HepG2 (cell line): ENCODE measurements at regions not wholly inside any gene's neighbourhood (a gene's known extent, or its start where the extent isn't known, plus 50 kb on each side); places are given as distances from the start of the nearest gene placed in this dataset.

ENCODE experiments used
- ATAC-seq: fragments of 200-7000 bp; cut with Tn5 transposase; 3 replicates; pipeline ENCODE4 v1.9.1; 2020; ENCODE audit warnings: mild to moderate bottlenecking, moderate library complexity
- BruUV-seq: library from RNA; stranded (reverse); fragments of 400-500 nt; replicated peaks from 2 replicates; lab custom pipeline; 2021; lab: Mats Ljungman, UMichigan
- CTCF ChIA-PET: fragments of 300-600 bp; formaldehyde crosslinking; extraction: SDS; loops from one replicate; lab custom pipeline; 2021; ENCODE audit warnings: low total read pairs, inconsistent platforms, low intra/inter-chr PET ratio; lab: Yijun Ruan, JAX
- POLR2A ChIA-PET: fragments of 350-600 bp; sonication (Branson Sonifier 250); formaldehyde crosslinking; loops from one replicate; lab custom pipeline; 2020; ENCODE audit warnings: antibody characterized with exemption, inconsistent platforms; lab: Yijun Ruan, JAX
- DNase-seq: peaks from one replicate; pipeline ENCODE4 v3.0.0-alpha.2; 2015; ENCODE audit warnings: low spot score
- FAIRE-seq: peaks from 3 replicates; lab custom pipeline; 2011; peaks lifted over from hg19 to GRCh38; lab: Jason Lieb, UNC
- H2AFZ ChIP-seq: one replicate; pipeline ENCODE4 v1.6.1; 2011; ENCODE audit warnings: low read length, inconsistent platforms
- H3K27ac ChIP-seq: fragments of 300-600 bp; 3 replicates; pipeline ENCODE4 v1.8.0; 2011; ENCODE audit warnings: mixed run types, mild to moderate bottlenecking, mixed read lengths, low read length, inconsistent platforms; ENCODE audit not compliant: insufficient read depth; ENCODE audit errors: extremely low read length
- H3K27me3 ChIP-seq, 2 experiments: fragments of 200-600 bp in 1 of 2; 2 replicates in 1 of 2; 3 replicates in 1 of 2; pipeline versions ENCODE4 v1.6.0 to v1.8.0; 2011; ENCODE audit warnings: low read length in 2 of 2, mild to moderate bottlenecking in 2 of 2, moderate library complexity in 2 of 2, inconsistent platforms in 1 of 2; ENCODE audit not compliant: insufficient read depth in 2 of 2, control insufficient read depth in 1 of 2
- H3K36me3 ChIP-seq, 2 experiments: fragments of 200-600 bp in 1 of 2; replicated peaks in 1 of 2; 2 replicates in 1 of 2; 3 replicates in 1 of 2; pipeline versions ENCODE4 v1.5.1 to v1.8.0; 2011; ENCODE audit warnings: low read length in 2 of 2, inconsistent platforms in 1 of 2; ENCODE audit not compliant: insufficient read depth in 2 of 2, control insufficient read depth in 1 of 2
- H3K4me1 ChIP-seq: 2 replicates; pipeline ENCODE4 v1.5.1; 2012; ENCODE audit warnings: low read length, inconsistent platforms; ENCODE audit not compliant: insufficient read depth
- H3K4me2 ChIP-seq: 2 replicates; pipeline ENCODE4 v1.6.0; 2011; ENCODE audit warnings: low read depth, low read length, inconsistent platforms
- H3K4me3 ChIP-seq, 3 experiments: fragments of 200-600 bp in 1 of 3; sonication (generic), shearing (Covaris generic) in 1 of 3; replicated peaks in 1 of 3; 2 replicates each; pipeline ENCODE4 v1.5.1; 2011 to 2016; ENCODE audit warnings: low read length in 3 of 3, inconsistent platforms in 2 of 3, low read depth in 2 of 3, mild to moderate bottlenecking in 2 of 3, control low read depth in 1 of 3, mixed read lengths in 1 of 3; ENCODE audit not compliant: insufficient read depth in 1 of 3
- H3K79me2 ChIP-seq: one replicate; pipeline ENCODE4 v1.6.1; 2011; ENCODE audit warnings: low read length, inconsistent platforms; ENCODE audit not compliant: insufficient read depth
- H3K9ac ChIP-seq: 2 replicates; pipeline ENCODE4 v1.6.0; 2011; ENCODE audit warnings: mild to moderate bottlenecking, low read depth, low read length, inconsistent platforms; ENCODE audit not compliant: insufficient read depth
- H3K9me3 ChIP-seq: 2 replicates; pipeline ENCODE4 v1.5.1; 2012; ENCODE audit warnings: mild to moderate bottlenecking, low read length
- H4K20me1 ChIP-seq: 2 replicates; pipeline ENCODE4 v1.6.0; 2011; ENCODE audit warnings: inconsistent platforms, mild to moderate bottlenecking, low read length, moderate library complexity; ENCODE audit not compliant: insufficient read depth
- DNMT1 ChIP-seq: sonication (generic); formaldehyde crosslinking; IDR thresholded peaks from 2 replicates; pipeline ENCODE4 v1.5.1; 2020; ENCODE audit warnings: mild to moderate bottlenecking, missing genetic modification reagents
- EP300 ChIP-seq, 3 experiments: sonication (generic) in 1 of 3; formaldehyde crosslinking in 1 of 3; IDR thresholded peaks; 2 replicates each; pipeline versions ENCODE4 v1.5.1 to v1.6.1; 2011 to 2020; ENCODE audit warnings: low read depth in 2 of 3, low read length in 2 of 3, borderline replicate concordance in 1 of 3, improper control_type of control experiment in 1 of 3, mild to moderate bottlenecking in 1 of 3, missing genetic modification reagents in 1 of 3, moderate library complexity in 1 of 3
- HNRNPH1 ChIP-seq: fragments of 200-400 bp; formaldehyde crosslinking; optimal IDR thresholded peaks from 2 replicates; pipeline ENCODE3; 2017; ENCODE audit warnings: mild to moderate bottlenecking, low read depth, low read length
- KAT8 ChIP-seq: IDR thresholded peaks from 2 replicates; pipeline ENCODE4 v1.6.1; 2016; ENCODE audit warnings: missing genetic modification reagents, missing compliant biosample characterization
- RAD51 ChIP-seq: fragments of 450-650 bp; IDR thresholded peaks from 2 replicates; pipeline ENCODE4 v1.6.1; 2016; ENCODE audit warnings: borderline replicate concordance
- RNF219 ChIP-seq: sonication (generic); formaldehyde crosslinking; IDR thresholded peaks from 2 replicates; pipeline ENCODE4 v1.5.0; 2020; ENCODE audit warnings: mild to moderate bottlenecking, missing genetic modification reagents
- TERF1 ChIP-seq: sonication (generic); formaldehyde crosslinking; IDR thresholded peaks from 2 replicates; pipeline ENCODE4 v1.8.0; 2022; ENCODE audit warnings: mild to moderate bottlenecking, missing genetic modification reagents, moderate library complexity
- ZC3H13 ChIP-seq: sonication (generic); formaldehyde crosslinking; IDR thresholded peaks from 2 replicates; pipeline ENCODE4 v1.8.1; 2023; ENCODE audit warnings: mild to moderate bottlenecking, missing genetic modification reagents, moderate library complexity
- ZEB1 ChIP-seq: IDR thresholded peaks from 2 replicates; pipeline ENCODE4 v1.6.1; 2012; ENCODE audit warnings: mild to moderate bottlenecking, low read depth, inconsistent platforms; ENCODE audit not compliant: insufficient replicate concordance
- ZFX ChIP-seq: sonication (generic); formaldehyde crosslinking; IDR thresholded peaks from 2 replicates; pipeline ENCODE4 v1.4.0; 2020; ENCODE audit warnings: mild to moderate bottlenecking, low read depth, missing genetic modification reagents, moderate library complexity
- ZMYM4 ChIP-seq: sonication (generic); formaldehyde crosslinking; IDR thresholded peaks from 2 replicates; pipeline ENCODE4 v1.8.1; 2023; ENCODE audit warnings: mild to moderate bottlenecking, missing genetic modification reagents
- ZNF552 ChIP-seq: sonication (generic); formaldehyde crosslinking; IDR thresholded peaks from 2 replicates; pipeline ENCODE4 v1.9.0; 2022; ENCODE audit warnings: missing genetic modification reagents, mild to moderate bottlenecking, borderline replicate concordance
- ZSCAN22 ChIP-seq: sonication (generic); formaldehyde crosslinking; IDR thresholded peaks from 2 replicates; pipeline ENCODE4 v1.4.0; 2020; ENCODE audit warnings: mild to moderate bottlenecking, missing genetic modification reagents
- WGBS: methylation state at CpG from one replicate; pipeline ENCODE4 v1.1.6; 2017; ENCODE audit warnings: low lambda C conversion rate; 5-methylcytosine and 5-hydroxymethylcytosine counted together
- in situ Hi-C: cut with HindIII; loops from 2 replicates; pipeline ENCODE4 v1.10.0; 2017; ENCODE audit warnings: low pct_unique_long_range_greater_than_20kb; ENCODE audit not compliant: extremely low pct_ligation_motif_present
- intact Hi-C: fragments of 100-400 bp; cut with micrococcal nuclease; formaldehyde crosslinking; loops from one replicate; pipeline ENCODE4 v1.10.0; 2022; ENCODE audit not compliant: unreplicated experiment

GRCh38 chr20:12677925-12678324, 330.8 kb upstream of the SPTLC3 start:
- H2AFZ ChIP-seq: no peak overlapping the region
- no peak overlapping the region for H3K4me2 ChIP-seq
- no TSS peak for BruUV-seq
- in situ Hi-C loops (no loop called here), intact Hi-C loops (no loop called here)
- TF ChIP-seq RAD51: peak; percentile 91
- no peak for TF ChIP-seq ZSCAN22 (CRISPR knock-in tag)
- no peak for DNase-seq
- H3K36me3 ChIP-seq: no peaks in the 10 kb centered on the region
- H3K79me2 ChIP-seq: no peaks in the 10 kb centered on the region
- WGBS: 0% methylated on average over 1 of the region's 1 CpG
- FAIRE-seq: no peak
- no peak overlapping the region for H3K4me3 ChIP-seq
- POLR2A ChIA-PET: no interaction called here
- H3K9me3 ChIP-seq: no peaks in the 10 kb centered on the region
- H4K20me1 ChIP-seq: no peaks in the 10 kb centered on the region
- H3K27me3 ChIP-seq: no peaks in the 10 kb centered on the region
- no peak overlapping the region for H3K27ac ChIP-seq
- H3K9ac ChIP-seq: no peak overlapping the region
- ATAC-seq: no peak
- CTCF ChIA-PET: no interaction called here
- H3K4me1 ChIP-seq: no peaks in the 10 kb centered on the region

- BruUV-seq: no TSS peak
- H3K79me2 ChIP-seq: no peaks in the 10 kb centered on the region
- no peaks in the 10 kb centered on the region for H3K27me3 ChIP-seq
- intact Hi-C loops (no loop called here), in situ Hi-C loops (no loop called here)
- H3K9ac ChIP-seq: no peak overlapping the region
- no peaks in the 10 kb centered on the region for H3K9me3 ChIP-seq
- no peaks in the 10 kb centered on the region for H4K20me1 ChIP-seq
- CTCF ChIA-PET: no interaction called here
- H3K4me3 ChIP-seq: no peak overlapping the region
- ATAC-seq: no peak
- H3K36me3 ChIP-seq: no peaks in the 10 kb centered on the region
- no peak for FAIRE-seq
- DNase-seq: no peak
- no peaks in the 10 kb centered on the region for H3K4me1 ChIP-seq
- WGBS: 0% methylated on average over 1 of the region's 1 CpG
- no peak overlapping the region for H3K4me2 ChIP-seq
- H2AFZ ChIP-seq: no peak overlapping the region
- no peak overlapping the region for H3K27ac ChIP-seq
- POLR2A ChIA-PET: no interaction called here
- TF ChIP-seq ZC3H13 (CRISPR knock-in tag) (no peak), KAT8 (CRISPR knock-in tag) (no peak), ZNF552 (CRISPR knock-in tag) (no peak), ZMYM4 (CRISPR knock-in tag) (no peak), DNMT1 (CRISPR knock-in tag) (no peak), ZFX (CRISPR knock-in tag) (no peak), TERF1 (CRISPR knock-in tag) (no peak), RNF219 (CRISPR knock-in tag) (no peak), HNRNPH1 (no peak), EP300 (IDR thresholded peaks at IDR 0.05; ENCODE audit: low read depth in 2 of 2, low read length in 2 of 2) (no peak), EP300 (CRISPR knock-in tag; IDR thresholded peaks at IDR 0.05; ENCODE audit: borderline replicate concordance) (no peak), ZEB1 (no peak)
Observed at GRCh38 chr20:12679447-12679846, 329.3 kb upstream of the SPTLC3 start.
